T-helper 2 cell treated with Interferon-gamma antibody and Interleukin-4, amounts not matched to agents 5 μg/mL and 100 μg/mL, for 36 hours (primary cell): ENCODE measurements at regions not wholly inside any gene's neighbourhood (a gene's known extent, or its start where the extent isn't known, plus 50 kb on each side); places are given as distances from the start of the nearest gene placed in this dataset.

Source experiments
- DNase-seq: peaks from one replicate; pipeline ENCODE4 v3.0.0; 2021; ENCODE audit warnings: low spot score
- H3K27ac Mint-ChIP-seq: one replicate; pipeline ENCODE4 v1.8.0; 2021; ENCODE audit warnings: mild to moderate bottlenecking, mixed read lengths
- H3K27me3 Mint-ChIP-seq: one replicate; pipeline ENCODE4 v1.8.0; 2021; ENCODE audit warnings: low read depth, mixed read lengths
- H3K36me3 Mint-ChIP-seq: one replicate; pipeline ENCODE4 v1.8.0; 2021; ENCODE audit warnings: low read depth, mixed read lengths
- H3K4me1 Mint-ChIP-seq: one replicate; pipeline ENCODE4 v1.8.0; 2021; ENCODE audit warnings: low read depth, mixed read lengths
- H3K4me3 Mint-ChIP-seq: one replicate; pipeline ENCODE4 v1.8.0; 2022; ENCODE audit warnings: mild to moderate bottlenecking, moderate library complexity, mixed read lengths
- H3K9me3 Mint-ChIP-seq: one replicate; pipeline ENCODE4 v1.8.0; 2021; ENCODE audit warnings: mixed read lengths

GRCh38 chr11:92545906-92546471 is 321.4 kb downstream of the FAT3 start:
- Mint-ChIP-seq H3K4me3 (no peak overlapping the region), H3K9me3 (no peaks in the 10 kb centered on the region), H3K36me3 (no peaks in the 10 kb centered on the region), H3K27ac (no peak overlapping the region), H3K27me3 (no peaks in the 10 kb centered on the region), H3K4me1 (no peaks in the 10 kb centered on the region)
- no peak for DNase-seq

- Mint-ChIP-seq H3K4me3 (no peak overlapping the region), H3K36me3 (no peaks in the 10 kb centered on the region), H3K4me1 (no peaks in the 10 kb centered on the region), H3K27ac (no peak overlapping the region), H3K9me3 (no peaks in the 10 kb centered on the region), H3K27me3 (no peaks in the 10 kb centered on the region)
- DNase-seq, result no peak
These were observed 322.0 kb downstream of the FAT3 start for GRCh38 chr11:92546603-92547002.

GRCh38 chr11:92550411-92550810 is 325.8 kb downstream of the FAT3 start:
- Mint-ChIP-seq H3K4me3 (no peak overlapping the region), H3K27me3 (no peaks in the 10 kb centered on the region), H3K27ac (no peak overlapping the region), H3K36me3 (no peaks in the 10 kb centered on the region), H3K9me3 (no peaks in the 10 kb centered on the region), H3K4me1 (no peaks in the 10 kb centered on the region)
- DNase-seq, result no peak

GRCh38 chr11:92550871-92551270 is 326.3 kb downstream of the FAT3 start:
- no peaks in the 10 kb centered on the region for H3K9me3 Mint-ChIP-seq
- DNase-seq, result no peak

GRCh38 chr11:92552942-92553341 is 328.3 kb downstream of the FAT3 start:
- no peaks in the 10 kb centered on the region for H3K4me1 Mint-ChIP-seq
- no peaks in the 10 kb centered on the region for H3K36me3 Mint-ChIP-seq
- DNase-seq, result no peak
- H3K9me3 Mint-ChIP-seq, result no peaks in the 10 kb centered on the region
- no peak overlapping the region for H3K27ac Mint-ChIP-seq
- H3K4me3 Mint-ChIP-seq, result no peak overlapping the region
- no peaks in the 10 kb centered on the region for H3K27me3 Mint-ChIP-seq

More at GRCh38 chr11:92550871-92551270, 326.3 kb downstream of the FAT3 start:
- H3K36me3 Mint-ChIP-seq, result no peaks in the 10 kb centered on the region
- H3K27ac Mint-ChIP-seq, result no peak overlapping the region
- H3K27me3 Mint-ChIP-seq, result no peaks in the 10 kb centered on the region
- H3K4me1 Mint-ChIP-seq, result no peaks in the 10 kb centered on the region
- H3K4me3 Mint-ChIP-seq, result no peak overlapping the region

- H3K4me3 Mint-ChIP-seq, result no peak overlapping the region
- no peaks in the 10 kb centered on the region for H3K9me3 Mint-ChIP-seq
- H3K27ac Mint-ChIP-seq, result no peak overlapping the region
- no peak for DNase-seq
- no peaks in the 10 kb centered on the region for H3K27me3 Mint-ChIP-seq
- no peaks in the 10 kb centered on the region for H3K36me3 Mint-ChIP-seq
- no peaks in the 10 kb centered on the region for H3K4me1 Mint-ChIP-seq
These were observed 330.1 kb downstream of the FAT3 start for GRCh38 chr11:92554688-92555087.

- Mint-ChIP-seq H3K36me3 (no peaks in the 10 kb centered on the region), H3K4me3 (no peak overlapping the region), H3K27ac (no peak overlapping the region), H3K9me3 (no peaks in the 10 kb centered on the region), H3K4me1 (no peaks in the 10 kb centered on the region), H3K27me3 (no peaks in the 10 kb centered on the region)
- DNase-seq, result no peak
These were observed 331.8 kb downstream of the FAT3 start for GRCh38 chr11:92556431-92556830.

- no peaks in the 10 kb centered on the region for H3K36me3 Mint-ChIP-seq
- H3K9me3 Mint-ChIP-seq, result no peaks in the 10 kb centered on the region
- H3K4me1 Mint-ChIP-seq, result no peaks in the 10 kb centered on the region
- DNase-seq, result no peak
- no peak overlapping the region for H3K4me3 Mint-ChIP-seq
- no peak overlapping the region for H3K27ac Mint-ChIP-seq
- H3K27me3 Mint-ChIP-seq, result no peaks in the 10 kb centered on the region
These were observed 333.3 kb downstream of the FAT3 start for GRCh38 chr11:92557879-92558278.

- Mint-ChIP-seq H3K27me3 (no peaks in the 10 kb centered on the region), H3K4me1 (no peaks in the 10 kb centered on the region), H3K9me3 (no peaks in the 10 kb centered on the region), H3K4me3 (no peak overlapping the region), H3K36me3 (no peaks in the 10 kb centered on the region), H3K27ac (no peak overlapping the region)
- DNase-seq, result no peak
These were observed 333.7 kb downstream of the FAT3 start for GRCh38 chr11:92558323-92558722.

GRCh38 chr11:92569726-92570125 is 345.1 kb downstream of the FAT3 start:
- H3K4me1 Mint-ChIP-seq, result no peaks in the 10 kb centered on the region

GRCh38 chr11:92572559-92572958 is 347.9 kb downstream of the FAT3 start:
- Mint-ChIP-seq H3K27ac (no peak overlapping the region), H3K9me3 (no peaks in the 10 kb centered on the region), H3K27me3 (no peaks in the 10 kb centered on the region), H3K36me3 (no peaks in the 10 kb centered on the region), H3K4me3 (no peak overlapping the region), H3K4me1 (no peaks in the 10 kb centered on the region)
- DNase-seq, result no peak

More at GRCh38 chr11:92569726-92570125, 345.1 kb downstream of the FAT3 start:
- Mint-ChIP-seq H3K27ac (no peak overlapping the region), H3K36me3 (no peaks in the 10 kb centered on the region), H3K27me3 (no peaks in the 10 kb centered on the region), H3K4me3 (no peak overlapping the region), H3K9me3 (no peaks in the 10 kb centered on the region)
- DNase-seq, result no peak

GRCh38 chr11:92576315-92576714 is 351.7 kb downstream of the FAT3 start:
- H3K4me1 Mint-ChIP-seq, result no peaks in the 10 kb centered on the region
- no peak overlapping the region for H3K27ac Mint-ChIP-seq
- no peaks in the 10 kb centered on the region for H3K36me3 Mint-ChIP-seq
- H3K9me3 Mint-ChIP-seq, result no peaks in the 10 kb centered on the region
- H3K27me3 Mint-ChIP-seq, result no peaks in the 10 kb centered on the region
- H3K4me3 Mint-ChIP-seq, result no peak overlapping the region
- no peak for DNase-seq

- H3K4me3 Mint-ChIP-seq, result no peak overlapping the region
- no peaks in the 10 kb centered on the region for H3K9me3 Mint-ChIP-seq
- no peaks in the 10 kb centered on the region for H3K4me1 Mint-ChIP-seq
- H3K27me3 Mint-ChIP-seq, result peaks cover 2% of the 10 kb centered on the region
- DNase-seq, result no peak
- H3K36me3 Mint-ChIP-seq, result no peaks in the 10 kb centered on the region
- H3K27ac Mint-ChIP-seq, result no peak overlapping the region
These were observed 356.3 kb downstream of the FAT3 start for GRCh38 chr11:92580908-92581307.

- no peaks in the 10 kb centered on the region for H3K4me1 Mint-ChIP-seq
- H3K27ac Mint-ChIP-seq, result no peak overlapping the region
- peaks cover 2% of the 10 kb centered on the region for H3K27me3 Mint-ChIP-seq
- no peak overlapping the region for H3K4me3 Mint-ChIP-seq
- no peak for DNase-seq
- no peaks in the 10 kb centered on the region for H3K36me3 Mint-ChIP-seq
- H3K9me3 Mint-ChIP-seq, result no peaks in the 10 kb centered on the region
These were observed 363.8 kb downstream of the FAT3 start for GRCh38 chr11:92588393-92588792.

- Mint-ChIP-seq H3K27me3 (peaks cover 2% of the 10 kb centered on the region), H3K36me3 (no peaks in the 10 kb centered on the region), H3K4me1 (no peaks in the 10 kb centered on the region), H3K4me3 (no peak overlapping the region), H3K9me3 (no peaks in the 10 kb centered on the region), H3K27ac (no peak overlapping the region)
- DNase-seq, result no peak
These were observed 364.9 kb downstream of the FAT3 start for GRCh38 chr11:92589512-92589911.
